Immature natural killer cell (primary cell): ENCODE measurements at regions not wholly inside any gene's neighbourhood (a gene's known extent, or its start where the extent isn't known, plus 50 kb on each side); places are given as distances from the start of the nearest gene placed in this dataset.
A peak's percentile ranks its signal among the peaks of the same experiment; 100 is the strongest.

Source experiments
- DNase-seq, 3 donors: peaks; one replicate each; pipeline ENCODE4 v3.0.0; 2022; ENCODE audit warnings: mixed read lengths in 1 of 3
- H3K27ac Mint-ChIP-seq, 6 donors: one replicate each; pipeline ENCODE4 v1.8.0; 2020; ENCODE audit warnings: mixed read lengths in 6 of 6, mild to moderate bottlenecking in 5 of 6, inconsistent platforms in 4 of 6, moderate library complexity in 3 of 6
- H3K27me3 Mint-ChIP-seq, 3 donors: one replicate each; pipeline ENCODE4 v1.8.0; 2020 to 2021; ENCODE audit warnings: low read depth in 3 of 3, mild to moderate bottlenecking in 3 of 3, mixed read lengths in 3 of 3, moderate library complexity in 3 of 3, inconsistent platforms in 1 of 3
- H3K36me3 Mint-ChIP-seq, 3 donors: one replicate each; pipeline ENCODE4 v1.8.0; 2020; ENCODE audit warnings: mixed read lengths in 3 of 3, inconsistent platforms in 2 of 3, mild to moderate bottlenecking in 2 of 3
- H3K4me1 Mint-ChIP-seq, 2 donors: one replicate each; pipeline ENCODE4 v1.8.0; 2020; ENCODE audit warnings: inconsistent platforms in 2 of 2, mild to moderate bottlenecking in 2 of 2, mixed read lengths in 2 of 2, moderate library complexity in 1 of 2
- H3K4me3 Mint-ChIP-seq, 5 donors: one replicate each; pipeline ENCODE4 v1.8.0; 2020; ENCODE audit warnings: mild to moderate bottlenecking in 5 of 5, mixed read lengths in 5 of 5, inconsistent platforms in 3 of 5, moderate library complexity in 3 of 5
- H3K9me3 Mint-ChIP-seq, 6 donors: one replicate each; pipeline ENCODE4 v1.8.0; 2020; ENCODE audit warnings: mild to moderate bottlenecking in 6 of 6, mixed read lengths in 6 of 6, inconsistent platforms in 4 of 6, moderate library complexity in 3 of 6

DNA sequence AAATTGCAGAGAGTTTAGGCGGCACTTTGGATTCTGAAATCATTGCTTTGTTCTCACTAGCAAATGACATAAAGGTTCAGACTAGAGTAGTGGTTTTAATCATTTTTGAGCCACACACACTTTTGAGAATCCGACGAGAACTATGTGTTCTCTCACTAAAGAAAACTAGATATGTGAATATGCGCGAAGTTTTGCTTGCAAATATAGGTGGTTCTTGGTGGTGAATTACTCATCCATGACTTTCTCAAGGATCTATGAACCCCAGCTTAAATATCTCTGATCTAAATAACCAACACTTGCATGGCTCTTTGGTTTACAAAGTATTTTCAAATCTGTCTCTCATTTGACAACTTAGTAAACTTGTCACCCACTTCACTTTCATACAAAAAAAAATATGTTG, 54.8 kb downstream of the NOG start:
- Mint-ChIP-seq H3K36me3 (no peaks in the 10 kb centered on the region), H3K27me3 (peaks cover 0 to 17% (median 6%) of the 10 kb centered on the region in 3 donors), H3K4me1 (no peaks in the 10 kb centered on the region), H3K9me3 (peaks cover 0 to 4% (median 0%) of the 10 kb centered on the region in 6 donors), H3K4me3 (no peak overlapping the region), H3K27ac (no peak overlapping the region)
- no peak for DNase-seq

DNA sequence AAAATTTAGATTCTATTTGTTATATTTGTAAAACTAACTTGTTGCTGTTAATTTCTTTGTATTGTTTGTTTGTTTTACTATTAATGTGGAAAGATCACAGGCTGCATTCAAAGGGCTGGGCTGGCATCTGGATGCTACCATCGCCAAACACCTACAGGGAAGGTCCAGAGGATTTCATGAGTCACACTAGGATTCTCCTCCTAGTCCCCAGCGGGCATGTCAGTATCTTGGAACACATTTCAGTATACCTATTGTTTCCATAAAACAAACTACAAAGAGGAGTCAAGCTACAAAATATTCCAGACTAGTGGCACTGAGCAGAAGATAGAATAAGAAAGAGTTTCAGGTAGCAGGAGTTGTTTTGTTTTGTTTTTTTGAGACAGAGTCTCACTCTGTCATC, 55.3 kb downstream of the NOG start:
- H3K9me3 Mint-ChIP-seq = peaks cover 0 to 5% (median 0%) of the 10 kb centered on the region in 6 donors
- no peak for DNase-seq
- H3K4me1 Mint-ChIP-seq = no peaks in the 10 kb centered on the region
- H3K27me3 Mint-ChIP-seq = peaks cover 0 to 15% (median 6%) of the 10 kb centered on the region in 3 donors
- H3K4me3 Mint-ChIP-seq = no peak overlapping the region
- no peaks in the 10 kb centered on the region for H3K36me3 Mint-ChIP-seq
- H3K27ac Mint-ChIP-seq = no peak overlapping the region

DNA sequence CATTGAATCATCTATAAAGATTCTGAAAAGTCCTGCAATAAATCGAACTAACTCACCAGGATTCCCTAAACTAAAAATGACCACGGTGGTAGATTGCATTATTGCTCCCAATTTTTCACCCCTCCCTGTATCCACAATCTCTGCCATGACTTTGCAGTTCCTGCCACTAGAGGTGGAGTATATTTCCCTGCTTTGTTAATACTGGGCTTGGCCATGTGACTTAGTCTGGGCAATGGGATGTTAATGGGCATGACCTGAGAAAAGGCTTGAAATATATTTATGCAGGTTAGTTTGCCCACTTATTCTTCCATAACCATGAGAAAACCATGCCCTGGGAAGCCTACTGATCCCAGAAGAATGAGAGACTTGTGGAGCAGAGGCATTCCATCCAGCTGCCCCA, 59.1 kb downstream of the NOG start:
- no peak overlapping the region for H3K4me3 Mint-ChIP-seq
- H3K9me3 Mint-ChIP-seq = peaks cover 0 to 9% (median 1%) of the 10 kb centered on the region in 6 donors
- DNase-seq = no peak
- no peak overlapping the region for H3K27ac Mint-ChIP-seq
- no peaks in the 10 kb centered on the region for H3K4me1 Mint-ChIP-seq
- peaks cover 0 to 4% (median 0%) of the 10 kb centered on the region in 3 donors for H3K36me3 Mint-ChIP-seq
- H3K27me3 Mint-ChIP-seq = peaks cover 3 to 12% (median 7%) of the 10 kb centered on the region in 3 donors

DNA sequence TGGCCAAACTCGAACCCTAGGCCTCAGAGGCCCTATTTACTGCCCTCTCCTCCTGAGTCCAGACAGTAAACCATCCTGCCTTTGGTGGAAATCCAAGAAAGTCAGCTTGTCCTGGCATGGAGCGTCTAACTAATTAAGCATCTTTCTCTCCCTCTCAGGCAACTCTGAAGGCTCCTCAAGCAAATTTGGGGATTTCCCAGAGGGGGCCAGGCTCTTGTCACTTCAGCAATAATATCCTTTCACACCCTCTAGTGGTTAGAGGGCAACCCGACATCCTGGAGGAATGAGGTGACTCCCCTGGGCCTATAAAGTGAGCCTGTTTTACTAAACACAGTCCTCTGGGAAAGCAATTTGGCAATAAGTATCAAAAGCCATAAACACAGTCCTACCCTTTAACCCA, 60.4 kb downstream of the NOG start:
- no peak overlapping the region for H3K4me3 Mint-ChIP-seq
- H3K27me3 Mint-ChIP-seq = peaks cover 3 to 14% (median 6%) of the 10 kb centered on the region in 3 donors
- no peaks in the 10 kb centered on the region for H3K4me1 Mint-ChIP-seq
- H3K9me3 Mint-ChIP-seq = peaks cover 0 to 9% (median 1%) of the 10 kb centered on the region in 6 donors
- DNase-seq = no peak
- H3K27ac Mint-ChIP-seq = no peak overlapping the region
- peaks cover 0 to 4% (median 0%) of the 10 kb centered on the region in 3 donors for H3K36me3 Mint-ChIP-seq

DNA sequence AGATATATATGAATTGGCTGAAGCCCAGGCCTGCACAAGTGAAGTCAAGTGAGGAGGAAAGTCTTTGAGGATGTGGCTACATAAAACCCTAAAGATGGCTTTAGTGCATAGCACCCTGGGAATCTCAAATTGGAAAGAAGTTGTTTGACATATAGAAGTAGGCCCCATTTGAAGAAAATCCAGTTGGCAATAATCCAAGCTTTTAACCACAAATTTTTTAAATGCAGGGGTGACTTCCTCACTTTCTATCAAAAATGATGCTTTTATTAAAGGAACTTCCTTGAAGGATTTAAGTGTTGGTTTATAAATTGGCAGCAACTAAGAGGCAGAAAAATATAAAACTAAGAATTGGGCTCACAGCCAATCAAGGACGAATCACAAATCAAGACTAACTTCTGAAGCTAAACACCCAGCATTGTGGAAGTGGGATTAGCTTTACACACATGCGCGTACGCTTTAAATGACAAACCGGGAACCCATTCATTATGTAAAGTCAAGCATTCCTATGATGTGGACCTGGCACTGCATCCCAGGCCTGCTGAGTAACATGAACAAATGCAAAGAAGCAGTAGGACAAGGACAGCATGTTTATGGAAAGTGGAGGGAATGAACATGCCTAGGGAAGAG, 63.3 kb downstream of the NOG start:
- Mint-ChIP-seq H3K9me3 (peaks cover 0 to 5% (median 1%) of the 10 kb centered on the region in 6 donors), H3K36me3 (peaks cover 0 to 4% (median 0%) of the 10 kb centered on the region in 3 donors), H3K27me3 (peaks cover 3 to 12% (median 6%) of the 10 kb centered on the region in 3 donors), H3K27ac (no peak overlapping the region), H3K4me1 (no peaks in the 10 kb centered on the region), H3K4me3 (no peak overlapping the region)
- DNase-seq = no peak

DNA sequence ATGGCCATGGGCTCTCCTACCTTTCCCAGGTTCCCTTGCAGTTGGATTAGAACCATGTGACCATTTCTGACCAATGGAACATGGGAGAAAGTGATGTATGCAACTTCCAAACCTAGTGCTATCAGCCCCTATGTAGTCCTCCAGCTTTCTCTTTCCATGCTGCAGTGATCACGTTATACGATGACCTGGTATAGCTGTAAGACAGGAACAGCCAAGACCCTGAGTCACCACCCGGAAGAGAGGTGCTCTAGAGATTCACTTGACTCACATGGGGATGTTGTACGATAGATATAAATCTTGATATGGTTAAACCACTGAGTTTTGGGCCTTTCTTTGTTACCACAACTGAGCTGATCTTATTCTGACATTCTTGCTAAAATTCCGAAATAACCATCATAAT, 65.1 kb downstream of the NOG start:
- H3K9me3 Mint-ChIP-seq = peaks cover 0 to 5% (median under 1%) of the 10 kb centered on the region in 6 donors
- H3K36me3 Mint-ChIP-seq = peaks cover 0 to 4% (median 0%) of the 10 kb centered on the region in 3 donors
- no peak for DNase-seq
- H3K27ac Mint-ChIP-seq = no peak overlapping the region
- H3K27me3 Mint-ChIP-seq = peaks cover 3 to 21% (median 7%) of the 10 kb centered on the region in 3 donors
- H3K4me3 Mint-ChIP-seq = no peak overlapping the region
- H3K4me1 Mint-ChIP-seq = no peaks in the 10 kb centered on the region

DNA sequence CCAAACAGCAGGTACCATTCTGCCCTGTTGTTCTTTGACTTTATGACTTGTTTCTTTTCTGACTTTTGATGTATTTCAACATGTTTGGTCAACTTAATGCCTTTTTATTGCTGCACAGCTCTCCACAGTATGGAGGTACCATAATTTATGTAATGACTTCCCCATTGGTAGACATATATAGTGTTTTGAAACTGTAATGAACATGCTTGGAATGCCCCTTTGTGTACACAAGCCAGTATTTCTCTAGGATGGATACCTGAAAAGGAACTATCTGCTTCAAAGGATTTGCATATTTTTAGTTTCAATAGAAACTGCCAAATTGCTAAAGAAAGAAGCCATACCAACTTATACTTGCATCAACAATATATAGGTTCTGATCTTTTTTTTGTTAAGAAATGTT, 66.1 kb downstream of the NOG start:
- no peak for DNase-seq
- no peak overlapping the region for H3K4me3 Mint-ChIP-seq
- no peak overlapping the region for H3K27ac Mint-ChIP-seq
- H3K4me1 Mint-ChIP-seq = no peaks in the 10 kb centered on the region
- H3K27me3 Mint-ChIP-seq = peaks cover 0 to 21% (median 7%) of the 10 kb centered on the region in 3 donors
- H3K36me3 Mint-ChIP-seq = peaks cover 0 to 4% (median 0%) of the 10 kb centered on the region in 3 donors
- peaks cover 0 to 5% (median 0%) of the 10 kb centered on the region in 6 donors for H3K9me3 Mint-ChIP-seq

DNA sequence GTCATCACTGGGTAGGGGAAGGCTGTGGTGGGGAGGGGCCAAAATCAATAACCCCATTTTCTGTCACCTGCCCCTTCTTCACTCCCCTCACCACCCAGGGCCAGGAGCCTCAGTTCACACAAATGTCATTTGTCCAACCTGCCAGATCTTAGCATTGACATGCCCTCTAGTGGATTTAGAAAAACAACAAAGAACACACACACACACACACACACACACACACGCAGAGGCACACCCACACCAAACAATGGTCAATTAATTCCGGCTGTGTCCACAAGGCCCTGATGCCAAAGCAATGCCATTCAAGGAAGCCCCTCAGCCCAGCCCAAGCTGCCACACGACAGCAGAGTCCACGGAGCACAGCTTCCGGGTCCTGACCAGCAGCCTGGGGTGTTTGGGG, 68.4 kb downstream of the NOG start:
- Mint-ChIP-seq H3K27me3 (peaks cover 0 to 20% (median 12%) of the 10 kb centered on the region in 3 donors), H3K4me1 (no peaks in the 10 kb centered on the region), H3K36me3 (no peaks in the 10 kb centered on the region), H3K4me3 (no peak overlapping the region), H3K9me3 (peaks cover 0 to 2% (median 0%) of the 10 kb centered on the region in 6 donors), H3K27ac (no peak overlapping the region)
- DNase-seq = no peak

DNA sequence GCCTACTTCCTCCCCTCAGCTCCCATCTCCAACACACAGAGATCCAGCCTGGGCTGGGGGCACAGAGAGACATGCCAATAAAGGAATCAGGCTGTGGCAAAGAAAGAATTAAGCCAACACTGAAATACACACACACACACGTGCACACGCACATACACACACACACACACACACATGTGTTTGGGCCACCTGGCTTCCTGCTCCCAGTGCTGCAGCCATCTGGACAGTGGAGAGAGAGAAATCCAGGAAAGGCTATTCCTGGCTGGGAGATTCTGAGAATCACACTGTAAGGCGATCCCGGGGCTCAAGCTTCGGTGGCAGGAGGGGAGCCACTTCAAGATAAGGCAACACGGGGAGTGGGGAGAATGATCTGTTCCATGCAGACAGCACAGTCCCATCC, 72.4 kb downstream of the NOG start:
- H3K4me3 Mint-ChIP-seq = no peak overlapping the region
- peaks cover 2 to 28% (median 19%) of the 10 kb centered on the region in 3 donors for H3K27me3 Mint-ChIP-seq
- no peaks in the 10 kb centered on the region for H3K9me3 Mint-ChIP-seq
- no peaks in the 10 kb centered on the region for H3K36me3 Mint-ChIP-seq
- H3K27ac Mint-ChIP-seq = no peak overlapping the region
- H3K4me1 Mint-ChIP-seq = no peaks in the 10 kb centered on the region
- DNase-seq = no peak

DNA sequence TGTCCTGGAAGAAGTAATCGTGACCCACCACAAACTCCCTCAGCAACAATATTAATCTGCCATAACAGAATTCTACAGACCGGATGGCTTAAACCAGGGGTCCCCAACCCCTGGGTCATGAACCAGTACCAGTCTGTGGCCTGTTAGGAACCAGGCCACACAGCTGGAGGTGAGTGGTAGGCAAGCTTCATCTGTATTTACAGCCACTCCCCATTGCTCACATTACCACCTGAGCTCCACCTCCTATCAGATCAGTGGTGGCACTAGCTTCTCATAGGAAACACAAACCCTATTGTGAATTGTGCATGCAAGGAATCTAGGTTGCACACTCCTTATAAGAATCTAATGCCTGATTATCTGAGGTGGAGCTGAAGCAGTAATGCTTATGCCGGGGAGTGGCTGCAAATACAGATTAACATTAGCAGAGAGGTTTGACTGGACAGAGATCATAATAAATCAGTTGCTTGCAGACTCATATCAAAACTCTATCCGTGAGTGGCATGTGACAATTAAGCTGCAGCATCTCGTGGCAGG, 74.5 kb downstream of the NOG start:
- H3K27me3 Mint-ChIP-seq = peaks cover 7 to 31% (median 24%) of the 10 kb centered on the region in 3 donors
- H3K36me3 Mint-ChIP-seq = peaks cover 0 to 3% (median 0%) of the 10 kb centered on the region in 3 donors
- H3K4me3 Mint-ChIP-seq = no peak overlapping the region
- H3K4me1 Mint-ChIP-seq = no peaks in the 10 kb centered on the region
- no peak for DNase-seq
- H3K27ac Mint-ChIP-seq = no peak overlapping the region
- H3K9me3 Mint-ChIP-seq = no peaks in the 10 kb centered on the region

DNA sequence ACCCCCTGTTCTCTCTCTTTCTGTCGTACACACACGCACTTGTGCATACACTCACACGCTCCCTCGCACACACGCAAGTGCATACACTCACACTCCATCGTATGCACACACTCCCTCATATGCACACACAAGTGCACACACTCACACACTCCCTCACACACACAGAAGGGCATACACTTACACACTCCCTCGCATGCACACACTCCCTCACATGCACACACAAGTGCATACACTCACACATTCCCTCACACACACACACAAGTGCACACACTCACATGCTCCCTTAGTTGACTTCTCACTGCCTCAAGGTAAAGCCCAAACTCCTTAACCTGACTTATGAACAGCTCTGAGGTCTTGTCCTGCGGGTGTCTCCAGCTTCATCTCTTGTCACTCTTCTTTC, 78.7 kb downstream of the NOG start:
- Mint-ChIP-seq H3K9me3 (no peaks in the 10 kb centered on the region), H3K27ac (no peak overlapping the region), H3K27me3 (peaks cover 10 to 51% (median 24%) of the 10 kb centered on the region in 3 donors), H3K4me3 (no peak overlapping the region), H3K36me3 (peaks cover 0 to 3% (median 0%) of the 10 kb centered on the region in 3 donors), H3K4me1 (peaks cover 13 to 21% of the 10 kb centered on the region in 2 donors)
- DNase-seq = no peak

DNA sequence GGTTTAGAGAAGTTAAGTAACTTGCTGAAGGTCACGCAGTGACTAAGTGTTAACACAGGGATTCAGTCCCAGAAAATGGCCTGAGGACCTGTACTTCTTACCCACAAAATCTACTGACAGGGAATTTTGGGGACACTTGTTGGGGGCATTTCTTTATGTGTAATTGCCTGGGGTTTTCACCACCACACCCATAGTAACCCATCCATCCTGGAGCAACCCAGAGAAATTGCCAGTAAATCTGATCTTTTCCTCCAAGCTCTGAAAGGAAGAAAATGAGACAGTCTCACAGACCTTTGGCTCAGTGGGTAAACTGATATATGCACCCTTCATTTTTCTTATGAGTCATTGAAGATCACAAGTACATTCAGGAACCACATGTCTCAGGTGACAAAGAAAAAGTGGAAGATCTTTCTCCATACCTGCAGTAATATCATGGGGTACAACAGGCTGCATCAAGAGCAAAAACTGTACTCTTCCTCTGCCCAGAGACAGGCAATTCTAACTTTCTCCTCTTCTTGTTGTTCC, 81.0 kb downstream of the NOG start:
- Mint-ChIP-seq H3K4me3 (no peak overlapping the region), H3K27me3 (peaks cover 19 to 61% (median 36%) of the 10 kb centered on the region in 3 donors), H3K27ac (no peak overlapping the region), H3K4me1 (peaks cover 24 to 26% of the 10 kb centered on the region in 2 donors), H3K9me3 (no peaks in the 10 kb centered on the region), H3K36me3 (peaks cover 0 to 3% (median 0%) of the 10 kb centered on the region in 3 donors)
- DNase-seq = no peak

DNA sequence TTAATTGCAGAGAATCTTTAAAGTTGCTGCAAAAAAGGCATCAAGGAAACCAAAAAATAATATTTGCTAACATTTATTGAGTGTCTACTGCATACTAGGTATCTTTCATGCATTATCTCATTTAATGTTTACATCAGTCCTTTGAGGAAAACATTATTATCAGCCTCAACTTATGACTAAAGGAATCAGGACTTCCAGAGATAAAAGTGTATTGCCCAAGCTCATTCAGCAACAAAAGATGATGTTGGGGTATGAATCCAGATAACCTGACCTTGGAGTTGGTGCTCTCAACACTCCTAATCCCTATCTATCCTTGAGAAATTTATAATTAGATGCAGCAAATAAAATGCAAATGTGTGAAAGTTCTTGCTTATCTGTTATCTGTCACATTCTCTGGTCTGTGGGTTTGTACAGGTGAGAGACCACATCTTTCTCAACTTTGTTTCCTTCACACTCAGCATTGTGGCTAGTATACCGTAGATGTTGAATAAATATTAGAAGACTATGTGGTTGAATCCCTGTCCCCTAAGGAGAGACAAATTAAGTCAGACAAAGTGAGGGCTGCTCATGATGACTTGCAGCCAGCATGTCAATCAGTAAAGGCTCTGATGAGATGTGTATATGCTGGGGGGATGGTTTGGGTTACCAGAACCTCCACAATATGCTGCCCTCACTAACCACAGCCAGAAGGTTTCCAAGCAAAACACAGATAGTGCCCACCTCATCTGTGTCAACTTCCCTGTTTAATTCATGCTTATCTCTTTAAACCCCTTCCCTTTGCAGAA, 82.6 kb downstream of the NOG start:
- peak; percentile 11 to 23 (median 21) for DNase-seq
- H3K4me3 Mint-ChIP-seq = peak overlapping the region in 3 of 5 donors; percentile 6 to 22 (median 10)
- H3K4me1 Mint-ChIP-seq = peaks cover 24 to 26% of the 10 kb centered on the region in 2 donors
- H3K27me3 Mint-ChIP-seq = peaks cover 24 to 57% (median 36%) of the 10 kb centered on the region in 3 donors
- H3K36me3 Mint-ChIP-seq = peaks cover 0 to 3% (median 0%) of the 10 kb centered on the region in 3 donors
- H3K27ac Mint-ChIP-seq = no peak overlapping the region
- H3K9me3 Mint-ChIP-seq = no peaks in the 10 kb centered on the region

DNA sequence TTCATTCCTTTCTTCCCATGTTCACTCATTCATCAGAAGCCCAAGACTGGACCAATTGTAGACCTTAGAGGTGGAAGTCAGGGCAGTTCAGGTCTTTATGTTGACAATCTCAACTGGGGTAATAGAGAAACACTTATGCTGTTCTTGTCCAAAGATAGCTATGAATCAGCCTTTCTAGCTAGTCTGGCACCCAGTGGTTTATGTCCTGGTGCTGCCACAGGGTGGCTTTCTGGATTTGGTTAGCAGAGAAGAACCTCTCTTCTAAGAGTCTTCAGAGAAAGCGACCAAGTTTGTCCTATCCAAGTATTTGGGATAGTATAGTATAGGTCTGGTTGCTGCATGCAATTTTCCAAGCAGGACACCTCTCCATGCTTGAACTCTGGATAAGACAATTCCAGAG, 83.3 kb downstream of the NOG start:
- Mint-ChIP-seq H3K9me3 (no peaks in the 10 kb centered on the region), H3K4me1 (peaks cover 24 to 26% of the 10 kb centered on the region in 2 donors), H3K27me3 (peaks cover 24 to 56% (median 35%) of the 10 kb centered on the region in 3 donors), H3K4me3 (no peak overlapping the region), H3K27ac (no peak overlapping the region), H3K36me3 (peaks cover 0 to 3% (median 0%) of the 10 kb centered on the region in 3 donors)
- no peak for DNase-seq
